ENCODE measurements at regions not wholly inside any gene's neighbourhood (a gene's known extent, or its start where the extent isn't known, plus 50 kb on each side); places are given as distances from the start of the nearest gene placed in this dataset.
"Not testable (repeated sequence)": the region's sequence is repeated elsewhere in the genome, so short reads cannot be mapped to it uniquely, and the experiment has no call there.

DNA sequence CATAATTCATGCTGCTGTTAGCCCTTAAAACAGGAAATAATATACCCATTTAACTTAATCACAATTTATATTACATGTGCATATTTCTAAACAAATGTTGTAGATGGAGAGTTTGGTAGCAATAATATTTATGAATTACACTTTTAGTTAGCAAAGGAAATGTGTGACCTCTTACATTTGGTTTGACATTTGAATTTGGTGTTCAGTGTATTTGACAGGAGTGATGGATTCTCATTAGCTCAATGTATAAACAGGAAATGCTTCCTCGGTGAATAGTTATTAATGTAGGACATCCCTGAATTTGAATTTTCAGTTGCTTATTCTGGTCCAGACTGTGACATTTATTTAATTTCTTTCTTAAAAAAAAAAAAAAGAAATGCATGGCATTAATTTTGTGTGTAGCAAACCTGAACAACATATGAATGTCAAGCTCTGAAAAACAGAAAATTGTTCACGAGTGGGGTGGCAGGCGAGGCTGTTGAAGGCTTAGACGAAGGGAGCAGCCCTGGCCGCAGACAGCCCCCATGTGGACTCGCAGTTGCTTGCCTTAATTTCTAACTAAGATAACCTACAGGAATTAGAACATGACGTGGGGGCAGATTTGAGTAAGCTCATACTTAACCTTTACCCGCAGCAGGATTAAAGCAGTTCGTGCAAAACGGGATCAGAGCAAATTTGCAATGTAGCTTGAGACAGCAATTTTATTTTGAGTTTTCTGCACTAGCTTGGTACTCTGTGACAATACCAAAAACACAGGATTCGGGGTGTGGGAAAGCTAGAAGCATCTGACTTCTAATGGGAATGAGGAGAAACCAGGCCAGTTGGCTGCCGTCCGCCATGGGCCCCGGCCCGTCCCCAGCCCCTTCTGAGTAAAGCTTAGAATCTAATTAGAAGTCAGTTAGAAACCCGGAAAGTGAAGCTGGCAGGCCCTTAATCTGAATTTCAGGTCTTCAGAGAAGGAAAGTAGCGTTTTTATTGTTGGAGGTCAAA lies 134.3 kb downstream of the MACROH2A1 start:
- no peak for DNase-seq (ENCODE audit: low read depth)
- Histone ChIP-seq H3K36me3 (ENCODE audit: control insufficient read depth, insufficient read depth, low read length) (no peaks in the 10 kb centered on the region), H3K27me3 (ENCODE audit: control insufficient read depth, insufficient read depth, low read length) (no peaks in the 10 kb centered on the region), H3K4me3 (ENCODE audit: low read depth, low read length) (no peak overlapping the region)
- TF ChIP-seq, protein P1, sequence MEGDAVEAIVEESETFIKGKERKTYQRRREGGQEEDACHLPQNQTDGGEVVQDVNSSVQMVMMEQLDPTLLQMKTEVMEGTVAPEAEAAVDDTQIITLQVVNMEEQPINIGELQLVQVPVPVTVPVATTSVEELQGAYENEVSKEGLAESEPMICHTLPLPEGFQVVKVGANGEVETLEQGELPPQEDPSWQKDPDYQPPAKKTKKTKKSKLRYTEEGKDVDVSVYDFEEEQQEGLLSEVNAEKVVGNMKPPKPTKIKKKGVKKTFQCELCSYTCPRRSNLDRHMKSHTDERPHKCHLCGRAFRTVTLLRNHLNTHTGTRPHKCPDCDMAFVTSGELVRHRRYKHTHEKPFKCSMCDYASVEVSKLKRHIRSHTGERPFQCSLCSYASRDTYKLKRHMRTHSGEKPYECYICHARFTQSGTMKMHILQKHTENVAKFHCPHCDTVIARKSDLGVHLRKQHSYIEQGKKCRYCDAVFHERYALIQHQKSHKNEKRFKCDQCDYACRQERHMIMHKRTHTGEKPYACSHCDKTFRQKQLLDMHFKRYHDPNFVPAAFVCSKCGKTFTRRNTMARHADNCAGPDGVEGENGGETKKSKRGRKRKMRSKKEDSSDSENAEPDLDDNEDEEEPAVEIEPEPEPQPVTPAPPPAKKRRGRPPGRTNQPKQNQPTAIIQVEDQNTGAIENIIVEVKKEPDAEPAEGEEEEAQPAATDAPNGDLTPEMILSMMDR (IDR thresholded peaks at IDR 0.05; ENCODE audit: insufficient read depth, low read length, poor library complexity, severe bottlenecking): no peak

DNA sequence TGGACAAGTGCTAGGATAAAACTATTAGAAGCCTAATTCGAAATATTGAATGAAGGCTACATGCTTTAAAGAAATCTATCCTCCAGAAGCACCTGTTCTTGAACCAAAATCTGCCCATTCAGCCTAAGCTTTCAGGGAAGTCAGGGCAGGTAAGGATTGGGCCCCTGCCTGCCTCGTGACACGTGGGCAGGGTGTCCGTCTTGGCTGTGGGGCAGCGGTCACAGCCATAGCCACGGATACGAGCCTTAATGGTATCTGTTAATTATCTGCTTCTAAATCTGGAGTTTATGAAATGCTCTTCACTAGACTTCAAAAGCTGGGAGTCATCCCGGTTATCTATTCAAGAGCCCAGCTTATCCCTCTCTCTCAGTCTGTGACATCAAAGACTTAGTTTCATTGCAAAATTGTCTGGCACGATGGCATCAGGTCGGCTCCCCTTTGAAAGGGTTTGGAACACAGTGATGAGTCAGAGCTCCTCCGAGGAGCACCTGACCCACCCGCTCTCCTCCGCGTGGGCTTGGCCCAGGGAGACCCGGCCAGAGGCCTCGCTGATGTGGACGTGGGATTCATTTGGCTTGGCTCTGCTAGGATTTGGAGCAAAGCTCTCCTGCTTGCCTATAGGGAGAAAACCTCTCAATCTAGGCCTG lies 135.9 kb downstream of the MACROH2A1 start:
- TF ChIP-seq, protein P1 (IDR thresholded peaks at IDR 0.05; ENCODE audit: insufficient read depth, low read length, poor library complexity, severe bottlenecking): no peak
- Histone ChIP-seq H3K27me3 (ENCODE audit: control insufficient read depth, insufficient read depth, low read length) (no peaks in the 10 kb centered on the region), H3K36me3 (ENCODE audit: control insufficient read depth, insufficient read depth, low read length) (no peaks in the 10 kb centered on the region), H3K4me3 (ENCODE audit: low read depth, low read length) (no peak overlapping the region)
- no peak for DNase-seq (ENCODE audit: low read depth)

DNA sequence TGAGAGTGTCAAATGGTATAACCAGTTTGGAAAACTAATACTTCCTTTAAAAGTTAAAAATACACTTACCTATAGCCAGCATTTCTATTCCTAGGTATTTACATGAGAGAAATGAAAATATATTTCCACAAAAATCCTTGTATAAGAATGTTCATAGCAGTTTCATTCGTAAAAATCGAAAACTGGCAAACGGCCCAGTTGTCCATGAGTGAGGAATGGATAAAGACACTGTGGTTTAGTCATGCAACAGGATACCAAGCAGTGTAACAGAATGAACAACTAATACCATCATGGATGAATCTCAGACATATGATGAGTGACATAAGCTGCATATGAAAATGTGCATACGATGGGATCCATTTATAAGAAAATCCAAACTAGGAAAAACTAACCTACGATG lies 136.7 kb downstream of the MACROH2A1 start:
- TF ChIP-seq, protein P1 (IDR thresholded peaks at IDR 0.05; ENCODE audit: insufficient read depth, low read length, poor library complexity, severe bottlenecking): no peak

DNA sequence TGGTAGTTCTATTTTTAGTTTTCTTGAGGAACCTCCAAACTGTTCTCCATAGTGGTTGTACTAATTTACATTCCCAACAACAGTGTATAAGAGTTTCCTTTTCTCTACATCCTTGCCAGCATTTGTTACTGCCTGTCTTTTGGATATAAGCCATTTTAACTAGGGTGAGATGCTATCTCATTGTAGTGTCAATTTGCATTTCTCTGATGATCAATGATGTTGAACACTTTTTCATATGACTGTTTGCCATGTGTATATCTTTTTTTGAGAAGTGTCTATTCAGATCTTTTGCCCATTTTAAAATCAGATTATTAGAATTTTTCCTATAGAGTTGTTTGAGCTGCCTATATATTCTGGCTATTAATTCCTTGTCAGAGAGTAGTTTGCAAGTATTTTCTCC lies 138.9 kb downstream of the MACROH2A1 start:
- not testable (repeated sequence) for H3K36me3 ChIP-seq (ENCODE audit: control insufficient read depth, insufficient read depth, low read length); H3K4me3 ChIP-seq (ENCODE audit: low read depth, low read length); H3K27me3 ChIP-seq (ENCODE audit: control insufficient read depth, insufficient read depth, low read length); DNase-seq (ENCODE audit: low read depth)

More for the DNA sequence above, 136.7 kb downstream of the MACROH2A1 start:
- Histone ChIP-seq H3K36me3 (ENCODE audit: control insufficient read depth, insufficient read depth, low read length) (no peaks in the 10 kb centered on the region), H3K27me3 (ENCODE audit: control insufficient read depth, insufficient read depth, low read length) (no peaks in the 10 kb centered on the region), H3K4me3 (ENCODE audit: low read depth, low read length) (no peak overlapping the region)
- DNase-seq (ENCODE audit: low read depth): no peak

DNA sequence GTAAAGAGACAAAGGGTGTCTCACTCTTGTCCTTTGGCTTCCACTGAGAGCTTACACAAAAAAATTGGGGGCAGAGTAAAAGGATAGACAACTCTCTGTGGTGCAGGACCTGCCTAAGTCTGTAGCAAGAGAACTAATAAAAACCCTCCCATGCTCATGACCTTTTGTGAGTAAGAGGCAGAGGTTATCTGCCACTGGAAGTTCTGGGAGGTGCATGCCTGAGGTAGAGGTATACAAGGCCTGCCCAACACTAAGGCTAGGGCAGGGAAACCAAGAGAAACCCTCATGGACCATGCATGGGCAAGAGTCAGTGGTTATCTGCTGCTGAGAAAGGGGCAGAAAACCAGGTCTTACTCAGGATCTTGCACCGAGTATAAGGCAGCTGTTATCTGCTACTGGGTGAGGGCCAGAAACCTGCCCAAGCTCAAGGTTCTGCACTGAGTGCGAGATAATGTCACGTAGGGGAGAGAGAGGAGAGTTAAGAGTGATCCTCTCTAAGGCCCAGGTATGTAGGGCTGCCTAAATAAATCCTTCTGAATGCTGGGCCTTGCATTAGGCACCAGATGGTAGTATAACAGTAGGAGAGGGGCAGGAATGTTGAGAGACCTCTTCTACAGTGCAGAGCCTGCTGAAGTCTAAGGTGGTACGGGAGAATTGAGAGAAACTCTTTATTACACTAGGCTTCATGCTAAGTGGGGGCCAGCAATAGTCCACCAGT lies 143.4 kb downstream of the MACROH2A1 start:
- no peaks in the 10 kb centered on the region for H3K36me3 ChIP-seq (ENCODE audit: control insufficient read depth, insufficient read depth, low read length)
- TF ChIP-seq, protein P1 (IDR thresholded peaks at IDR 0.05; ENCODE audit: insufficient read depth, low read length, poor library complexity, severe bottlenecking): no peak
- H3K4me3 ChIP-seq (ENCODE audit: low read depth, low read length): no peak overlapping the region
- DNase-seq (ENCODE audit: low read depth): no peak
- H3K27me3 ChIP-seq (ENCODE audit: control insufficient read depth, insufficient read depth, low read length): no peaks in the 10 kb centered on the region

DNA sequence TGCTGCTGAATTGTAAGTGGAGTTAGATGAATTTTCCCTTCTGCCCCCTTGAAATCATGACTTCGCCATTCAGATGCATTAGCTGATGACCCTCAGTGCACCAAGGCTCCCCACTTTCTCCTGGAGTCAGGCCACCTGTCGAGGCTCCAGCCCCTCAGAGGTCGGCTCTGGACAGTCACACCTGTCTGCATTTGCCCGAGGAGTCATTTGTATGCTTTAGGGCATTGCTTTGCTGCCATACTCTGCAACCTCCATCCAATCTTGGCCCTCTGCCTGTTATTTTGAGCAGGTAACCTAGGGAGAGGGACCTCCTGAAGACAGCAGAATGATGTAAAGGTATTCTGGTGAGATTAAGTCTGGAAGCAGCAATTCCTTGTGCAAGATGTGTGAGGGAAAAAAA lies 144.8 kb downstream of the MACROH2A1 start:
- Histone ChIP-seq H3K36me3 (ENCODE audit: control insufficient read depth, insufficient read depth, low read length) (no peaks in the 10 kb centered on the region), H3K27me3 (ENCODE audit: control insufficient read depth, insufficient read depth, low read length) (no peaks in the 10 kb centered on the region), H3K4me3 (ENCODE audit: low read depth, low read length) (no peak overlapping the region)
- TF ChIP-seq, protein P1 (IDR thresholded peaks at IDR 0.05; ENCODE audit: insufficient read depth, low read length, poor library complexity, severe bottlenecking): no peak
- no peak for DNase-seq (ENCODE audit: low read depth)
